Dermis microvascular lymphatic vessel endothelial cell (primary cell): ENCODE measurements at regions not wholly inside any gene's neighbourhood (a gene's known extent, or its start where the extent isn't known, plus 50 kb on each side); places are given as distances from the start of the nearest gene placed in this dataset.

Experiments used
- DNase-seq, 2 donors: peaks; one replicate each; pipeline versions ENCODE4 v3.0.0 to v3.0.0-alpha.2; 2010; ENCODE audit warnings: low read depth in 2 of 2

- DNase-seq, result no peak
Measured at GRCh38 chr7:26011039-26011696, 140.8 kb upstream of the NFE2L3 start.

GRCh38 chr7:26013551-26014083 lies 138.4 kb upstream of the NFE2L3 start:
- no peak for DNase-seq

GRCh38 chr7:26022982-26023381 lies 129.0 kb upstream of the NFE2L3 start:
- DNase-seq, result no peak

- no peak for DNase-seq
Measured at GRCh38 chr7:26029911-26030310, 122.1 kb upstream of the NFE2L3 start.

GRCh38 chr7:26034391-26034790 lies 117.6 kb upstream of the NFE2L3 start:
- DNase-seq, result no peak

GRCh38 chr7:26035552-26035951 lies 116.4 kb upstream of the NFE2L3 start:
- no peak for DNase-seq

- no peak for DNase-seq
Measured at GRCh38 chr7:26036092-26036491, 115.9 kb upstream of the NFE2L3 start.

GRCh38 chr7:26038201-26038990 lies 113.6 kb upstream of the NFE2L3 start:
- no peak for DNase-seq

- no peak for DNase-seq
Measured at GRCh38 chr7:26040085-26040484, 111.9 kb upstream of the NFE2L3 start.

GRCh38 chr7:26042237-26042636 lies 109.8 kb upstream of the NFE2L3 start:
- DNase-seq, result no peak

GRCh38 chr7:26043801-26044200 lies 108.2 kb upstream of the NFE2L3 start:
- DNase-seq, result no peak

GRCh38 chr7:26044320-26044719 lies 107.7 kb upstream of the NFE2L3 start:
- DNase-seq, result no peak

GRCh38 chr7:26046150-26046549 lies 105.8 kb upstream of the NFE2L3 start:
- no peak for DNase-seq

GRCh38 chr7:26046878-26047277 lies 105.1 kb upstream of the NFE2L3 start:
- DNase-seq, result no peak

- DNase-seq, result no peak
Measured at GRCh38 chr7:26048663-26049062, 103.3 kb upstream of the NFE2L3 start.

- no peak for DNase-seq
Measured at GRCh38 chr7:26049081-26049480, 102.9 kb upstream of the NFE2L3 start.

GRCh38 chr7:26051021-26051420 lies 101.0 kb upstream of the NFE2L3 start:
- DNase-seq, result no peak

GRCh38 chr7:26052706-26053105 lies 99.3 kb upstream of the NFE2L3 start:
- no peak for DNase-seq

- DNase-seq, result no peak
Measured at GRCh38 chr7:26054386-26054785, 97.6 kb upstream of the NFE2L3 start.

GRCh38 chr7:26055241-26055640 lies 96.8 kb upstream of the NFE2L3 start:
- DNase-seq, result no peak

GRCh38 chr7:26060733-26061677 lies 91.0 kb upstream of the NFE2L3 start:
- DNase-seq, result no peak
